ENCODE measurements at regions not wholly inside any gene's neighbourhood (a gene's known extent, or its start where the extent isn't known, plus 50 kb on each side); places are given as distances from the start of the nearest gene placed in this dataset.

DNA sequence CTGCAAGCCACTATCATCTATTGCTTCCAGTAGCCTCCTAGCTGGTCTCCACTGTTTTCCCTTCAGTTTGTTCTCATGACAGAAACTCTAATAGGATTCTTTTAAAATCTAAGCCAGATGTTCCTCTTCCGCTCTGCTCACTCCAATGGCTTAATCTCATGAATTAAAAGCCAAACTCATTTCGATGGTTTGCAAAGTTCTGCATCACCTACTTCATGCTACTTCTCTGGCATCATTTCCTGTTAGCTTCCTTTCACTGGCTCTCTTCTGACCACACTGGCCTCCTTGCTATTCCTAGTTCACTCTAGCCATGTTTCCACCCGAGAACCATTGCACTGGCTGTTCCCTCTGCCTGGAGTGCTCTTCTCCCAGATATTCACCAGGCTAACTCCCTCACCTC is 102.0 kb upstream of the LSM6 start:
- TF ChIP-seq, protein P1, sequence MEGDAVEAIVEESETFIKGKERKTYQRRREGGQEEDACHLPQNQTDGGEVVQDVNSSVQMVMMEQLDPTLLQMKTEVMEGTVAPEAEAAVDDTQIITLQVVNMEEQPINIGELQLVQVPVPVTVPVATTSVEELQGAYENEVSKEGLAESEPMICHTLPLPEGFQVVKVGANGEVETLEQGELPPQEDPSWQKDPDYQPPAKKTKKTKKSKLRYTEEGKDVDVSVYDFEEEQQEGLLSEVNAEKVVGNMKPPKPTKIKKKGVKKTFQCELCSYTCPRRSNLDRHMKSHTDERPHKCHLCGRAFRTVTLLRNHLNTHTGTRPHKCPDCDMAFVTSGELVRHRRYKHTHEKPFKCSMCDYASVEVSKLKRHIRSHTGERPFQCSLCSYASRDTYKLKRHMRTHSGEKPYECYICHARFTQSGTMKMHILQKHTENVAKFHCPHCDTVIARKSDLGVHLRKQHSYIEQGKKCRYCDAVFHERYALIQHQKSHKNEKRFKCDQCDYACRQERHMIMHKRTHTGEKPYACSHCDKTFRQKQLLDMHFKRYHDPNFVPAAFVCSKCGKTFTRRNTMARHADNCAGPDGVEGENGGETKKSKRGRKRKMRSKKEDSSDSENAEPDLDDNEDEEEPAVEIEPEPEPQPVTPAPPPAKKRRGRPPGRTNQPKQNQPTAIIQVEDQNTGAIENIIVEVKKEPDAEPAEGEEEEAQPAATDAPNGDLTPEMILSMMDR (IDR thresholded peaks at IDR 0.05) = no peak
- TF ChIP-seq POLR2A (IDR thresholded peaks at IDR 0.05) = no peak
